SU-DHL-6 (cell line): ENCODE measurements at regions not wholly inside any gene's neighbourhood (a gene's known extent, or its start where the extent isn't known, plus 50 kb on each side); places are given as distances from the start of the nearest gene placed in this dataset.

Experiments
- CTCF ChIP-seq: fragments of 200-600 bp; sonication (generic); IDR thresholded peaks from one replicate; pipeline ENCODE4 v1.5.1; 2017; ENCODE audit warnings: antibody characterized with exemption, mild to moderate bottlenecking, low read length, moderate library complexity; ENCODE audit not compliant: insufficient read depth, poor library complexity, severe bottlenecking
- EZH2phosphoT487 ChIP-seq: fragments of 200-600 bp; sonication (generic), shearing (Covaris generic); conservative IDR thresholded peaks from 2 replicates; pipeline ENCODE4 v1.6.1; 2018; ENCODE audit warnings: mild to moderate bottlenecking, antibody characterized with exemption, low read length, moderate library complexity, mixed read lengths

- no peak for TF ChIP-seq CTCF
- TF ChIP-seq EZH2phosphoT487, result no peak
Observed at GRCh38 chr12:111138016-111138415, 217.6 kb upstream of the MYL2 start.
